Nephron (organoid): ENCODE measurements at regions not wholly inside any gene's neighbourhood (a gene's known extent, or its start where the extent isn't known, plus 50 kb on each side); places are given as distances from the start of the nearest gene placed in this dataset.
"Not testable (repeated sequence)": the region's sequence is repeated elsewhere in the genome, so short reads cannot be mapped to it uniquely, and the experiment has no call there.

ENCODE experiments used
- H3K27ac Mint-ChIP-seq, 3 experiments: 2 replicates each; pipeline ENCODE4 v1.8.0; 2020; ENCODE audit warnings: mixed read lengths in 3 of 3, mild to moderate bottlenecking in 2 of 3, moderate library complexity in 1 of 3
- H3K27me3 Mint-ChIP-seq: 2 replicates; pipeline ENCODE4 v1.8.0; 2021; ENCODE audit warnings: low read depth, mild to moderate bottlenecking, moderate library complexity, mixed read lengths
- H3K36me3 Mint-ChIP-seq: 2 replicates; pipeline ENCODE4 v1.8.0; 2020; ENCODE audit warnings: low read depth, mixed read lengths
- H3K4me1 Mint-ChIP-seq: 2 replicates; pipeline ENCODE4 v1.8.0; 2020; ENCODE audit warnings: mixed read lengths
- H3K4me3 Mint-ChIP-seq, 3 experiments: 2 replicates each; pipeline ENCODE4 v1.8.0; 2020; ENCODE audit warnings: mild to moderate bottlenecking in 3 of 3, mixed read lengths in 3 of 3, moderate library complexity in 2 of 3
- H3K9me3 Mint-ChIP-seq: 2 replicates; pipeline ENCODE4 v1.8.0; 2020; ENCODE audit warnings: mixed read lengths
- TF ChIP-seq, protein P1 (sequence below), 3 experiments: fragments of 200-600 bp; sonication (generic); IDR thresholded peaks; one replicate each; pipeline ENCODE4 v1.5.0; 2021; ENCODE audit warnings: antibody characterized with exemption in 3 of 3; ENCODE audit not compliant: unreplicated experiment in 3 of 3

GRCh38 chr3:27556887-27557286, 72.7 kb upstream of the SLC4A7 start:
- Mint-ChIP-seq H3K9me3 (peaks cover 8% of the 10 kb centered on the region), H3K4me1 (peaks cover 10% of the 10 kb centered on the region), H3K27ac (no peak overlapping the region), H3K27me3 (peaks cover 5% of the 10 kb centered on the region), H3K36me3 (no peaks in the 10 kb centered on the region), H3K4me3 (no peak overlapping the region)
- TF ChIP-seq, protein P1, sequence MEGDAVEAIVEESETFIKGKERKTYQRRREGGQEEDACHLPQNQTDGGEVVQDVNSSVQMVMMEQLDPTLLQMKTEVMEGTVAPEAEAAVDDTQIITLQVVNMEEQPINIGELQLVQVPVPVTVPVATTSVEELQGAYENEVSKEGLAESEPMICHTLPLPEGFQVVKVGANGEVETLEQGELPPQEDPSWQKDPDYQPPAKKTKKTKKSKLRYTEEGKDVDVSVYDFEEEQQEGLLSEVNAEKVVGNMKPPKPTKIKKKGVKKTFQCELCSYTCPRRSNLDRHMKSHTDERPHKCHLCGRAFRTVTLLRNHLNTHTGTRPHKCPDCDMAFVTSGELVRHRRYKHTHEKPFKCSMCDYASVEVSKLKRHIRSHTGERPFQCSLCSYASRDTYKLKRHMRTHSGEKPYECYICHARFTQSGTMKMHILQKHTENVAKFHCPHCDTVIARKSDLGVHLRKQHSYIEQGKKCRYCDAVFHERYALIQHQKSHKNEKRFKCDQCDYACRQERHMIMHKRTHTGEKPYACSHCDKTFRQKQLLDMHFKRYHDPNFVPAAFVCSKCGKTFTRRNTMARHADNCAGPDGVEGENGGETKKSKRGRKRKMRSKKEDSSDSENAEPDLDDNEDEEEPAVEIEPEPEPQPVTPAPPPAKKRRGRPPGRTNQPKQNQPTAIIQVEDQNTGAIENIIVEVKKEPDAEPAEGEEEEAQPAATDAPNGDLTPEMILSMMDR (IDR thresholded peaks at IDR 0.05; ENCODE audit: unreplicated experiment in 3 of 3) = no peak

- peaks cover 11% of the 10 kb centered on the region for H3K9me3 Mint-ChIP-seq
- H3K27ac Mint-ChIP-seq = no peak overlapping the region
- H3K4me1 Mint-ChIP-seq = peaks cover 5% of the 10 kb centered on the region
- H3K4me3 Mint-ChIP-seq = no peak overlapping the region
- no peaks in the 10 kb centered on the region for H3K36me3 Mint-ChIP-seq
- TF ChIP-seq, protein P1 (IDR thresholded peaks at IDR 0.05; ENCODE audit: unreplicated experiment in 3 of 3) = no peak
- H3K27me3 Mint-ChIP-seq = peaks cover 6% of the 10 kb centered on the region
These were observed 70.5 kb upstream of the SLC4A7 start for GRCh38 chr3:27554706-27555105.

GRCh38 chr3:27553886-27554540, 69.8 kb upstream of the SLC4A7 start:
- Mint-ChIP-seq H3K4me1 (no peaks in the 10 kb centered on the region), H3K27ac (no peak overlapping the region)

DNA sequence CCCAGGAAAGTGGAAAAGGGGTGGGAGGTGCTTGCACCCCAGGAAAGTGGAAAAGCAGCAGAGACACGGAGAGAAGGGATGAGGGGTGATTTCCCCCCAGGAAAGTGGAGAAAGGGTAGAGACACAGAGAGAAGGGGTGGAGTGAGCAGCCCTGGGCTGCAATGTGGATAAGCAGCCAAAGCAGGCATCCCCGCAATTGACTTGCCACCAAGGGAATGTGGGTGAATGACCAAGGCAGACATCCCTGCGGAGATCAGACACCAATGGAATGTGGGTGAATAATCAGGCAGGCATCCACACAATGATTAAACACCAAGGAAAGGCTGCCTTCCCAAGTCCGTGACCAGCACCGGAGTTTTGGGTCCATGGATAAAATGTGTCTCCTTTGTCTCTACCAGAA, 68.5 kb upstream of the SLC4A7 start:
- not testable (repeated sequence) for H3K4me3 Mint-ChIP-seq, H3K27ac Mint-ChIP-seq, H3K27me3 Mint-ChIP-seq, H3K36me3 Mint-ChIP-seq, H3K4me1 Mint-ChIP-seq
- peaks cover 11% of the 10 kb centered on the region for H3K9me3 Mint-ChIP-seq

More at GRCh38 chr3:27553886-27554540, 69.8 kb upstream of the SLC4A7 start:
- TF ChIP-seq, protein P1 (IDR thresholded peaks at IDR 0.05; ENCODE audit: unreplicated experiment in 3 of 3) = no peak
- H3K4me3 Mint-ChIP-seq = no peak overlapping the region
- peaks cover 11% of the 10 kb centered on the region for H3K9me3 Mint-ChIP-seq
- peaks cover 6% of the 10 kb centered on the region for H3K27me3 Mint-ChIP-seq
- H3K36me3 Mint-ChIP-seq = no peaks in the 10 kb centered on the region

DNA sequence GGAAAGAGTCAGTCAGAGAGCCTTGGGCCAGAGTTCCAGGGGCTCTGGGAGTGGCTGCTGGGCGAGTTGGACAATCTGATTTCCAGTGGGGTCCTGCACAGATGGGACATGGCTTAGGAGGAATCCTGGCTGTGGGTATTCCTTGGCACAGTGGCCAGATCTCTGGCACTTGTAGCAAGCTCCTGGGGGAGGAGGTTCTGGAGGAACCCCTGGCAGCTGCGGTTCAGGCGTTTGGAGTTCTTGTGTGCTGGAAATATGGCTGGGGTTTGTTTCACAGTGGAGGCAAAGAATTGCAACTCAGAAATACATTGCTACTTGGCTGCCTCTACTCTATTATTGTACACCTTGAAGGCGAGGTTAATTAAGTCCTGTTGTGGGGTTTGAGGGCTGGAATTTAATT, 67.2 kb upstream of the SLC4A7 start:
- not testable (repeated sequence) for H3K27me3 Mint-ChIP-seq, H3K27ac Mint-ChIP-seq, H3K4me3 Mint-ChIP-seq, H3K36me3 Mint-ChIP-seq, H3K4me1 Mint-ChIP-seq
- peaks cover 11% of the 10 kb centered on the region for H3K9me3 Mint-ChIP-seq

- Mint-ChIP-seq H3K27ac (no peak overlapping the region), H3K27me3 (no peaks in the 10 kb centered on the region), H3K4me1 (peaks cover 5% of the 10 kb centered on the region), H3K4me3 (no peak overlapping the region), H3K36me3 (no peaks in the 10 kb centered on the region), H3K9me3 (no peaks in the 10 kb centered on the region)
- TF ChIP-seq, protein P1 (IDR thresholded peaks at IDR 0.05; ENCODE audit: unreplicated experiment in 3 of 3) = no peak
These were observed 60.9 kb upstream of the SLC4A7 start for GRCh38 chr3:27545061-27545460.

- Mint-ChIP-seq H3K4me3 (no peak overlapping the region), H3K36me3 (no peaks in the 10 kb centered on the region), H3K27ac (no peak overlapping the region), H3K4me1 (peaks cover 5% of the 10 kb centered on the region), H3K27me3 (no peaks in the 10 kb centered on the region), H3K9me3 (no peaks in the 10 kb centered on the region)
- TF ChIP-seq, protein P1 (IDR thresholded peaks at IDR 0.05; ENCODE audit: unreplicated experiment in 3 of 3) = no peak
These were observed 60.2 kb upstream of the SLC4A7 start for GRCh38 chr3:27544372-27544865.
